ENCODE measurements at regions not wholly inside any gene's neighbourhood (a gene's known extent, or its start where the extent isn't known, plus 50 kb on each side); places are given as distances from the start of the nearest gene placed in this dataset.

DNA sequence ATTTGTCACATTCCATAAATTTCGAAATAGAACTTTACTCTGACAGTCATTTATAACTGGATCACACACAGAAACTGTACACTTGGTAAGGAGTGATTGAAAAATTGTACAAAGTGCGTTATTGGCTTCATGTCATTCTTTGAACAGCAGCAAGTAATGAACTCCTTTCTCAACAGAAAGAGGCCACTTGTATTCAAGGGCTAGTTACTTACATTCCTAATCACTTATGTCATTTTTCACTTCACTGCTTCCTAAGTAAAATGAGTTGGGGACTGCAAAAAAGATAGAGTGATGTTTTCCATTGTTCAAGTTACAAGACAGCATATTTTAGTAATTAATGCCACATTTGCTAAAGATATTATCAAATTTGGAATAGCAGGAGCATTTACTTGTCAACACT, 893.2 kb downstream of the DTWD2 start:
- TF ChIP-seq, protein P1, sequence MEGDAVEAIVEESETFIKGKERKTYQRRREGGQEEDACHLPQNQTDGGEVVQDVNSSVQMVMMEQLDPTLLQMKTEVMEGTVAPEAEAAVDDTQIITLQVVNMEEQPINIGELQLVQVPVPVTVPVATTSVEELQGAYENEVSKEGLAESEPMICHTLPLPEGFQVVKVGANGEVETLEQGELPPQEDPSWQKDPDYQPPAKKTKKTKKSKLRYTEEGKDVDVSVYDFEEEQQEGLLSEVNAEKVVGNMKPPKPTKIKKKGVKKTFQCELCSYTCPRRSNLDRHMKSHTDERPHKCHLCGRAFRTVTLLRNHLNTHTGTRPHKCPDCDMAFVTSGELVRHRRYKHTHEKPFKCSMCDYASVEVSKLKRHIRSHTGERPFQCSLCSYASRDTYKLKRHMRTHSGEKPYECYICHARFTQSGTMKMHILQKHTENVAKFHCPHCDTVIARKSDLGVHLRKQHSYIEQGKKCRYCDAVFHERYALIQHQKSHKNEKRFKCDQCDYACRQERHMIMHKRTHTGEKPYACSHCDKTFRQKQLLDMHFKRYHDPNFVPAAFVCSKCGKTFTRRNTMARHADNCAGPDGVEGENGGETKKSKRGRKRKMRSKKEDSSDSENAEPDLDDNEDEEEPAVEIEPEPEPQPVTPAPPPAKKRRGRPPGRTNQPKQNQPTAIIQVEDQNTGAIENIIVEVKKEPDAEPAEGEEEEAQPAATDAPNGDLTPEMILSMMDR (IDR thresholded peaks at IDR 0.05 in 8 of 11, conservative IDR thresholded peaks at IDR 0.05 in 3 of 11) = no peak
- no peak for TF ChIP-seq POLR2AphosphoS5 (IDR thresholded peaks at IDR 0.05)

Data from spleen (tissue), 7 donors.